ENCODE measurements at regions not wholly inside any gene's neighbourhood (a gene's known extent, or its start where the extent isn't known, plus 50 kb on each side); places are given as distances from the start of the nearest gene placed in this dataset.

GRCh38 chr2:117686699-117687098 lies 127.8 kb upstream of the DDX18 start (continued):
- TF ChIP-seq JUNB (IDR thresholded peaks at IDR 0.05; ENCODE audit: unreplicated experiment), result no peak
- no peak for TF ChIP-seq CREB1 (CRISPR knock-in tag; IDR thresholded peaks at IDR 0.05; ENCODE audit: low read depth)
- TF ChIP-seq CTCF (conservative IDR thresholded peaks at IDR 0.05; ENCODE audit: low read depth in 2 of 2), result no peak
- no peak for TF ChIP-seq EZH2 (IDR thresholded peaks at IDR 0.05; ENCODE audit: low read depth, unreplicated experiment)
- TF ChIP-seq ETS1 (IDR thresholded peaks at IDR 0.05), result no peak
- TF ChIP-seq NANOG (IDR thresholded peaks at IDR 0.05; ENCODE audit: borderline replicate concordance), result no peak
- TF ChIP-seq ZNF331 (CRISPR knock-in tag; IDR thresholded peaks at IDR 0.05; ENCODE audit: low read depth), result no peak
- no peak for TF ChIP-seq ZNF114 (CRISPR knock-in tag; IDR thresholded peaks at IDR 0.05)

- Mint-ChIP-seq H3K27me3 (ENCODE audit: insufficient read depth, low read depth, poor library complexity) (no peaks in the 10 kb centered on the region), H3K4me1 (peaks cover 15% of the 10 kb centered on the region), H3K36me3 (ENCODE audit: low read depth) (no peaks in the 10 kb centered on the region), H3K27ac (peak overlapping the region; percentile 42; the same call in 1 of the 2 replicates), H3K4me3 (no peak overlapping the region), H3K9me3 (no peaks in the 10 kb centered on the region)
- H3K4me3 ChIP-seq, result no peak overlapping the region
- H3K4me1 ChIP-seq (ENCODE audit: insufficient read depth), result peaks cover 12% of the 10 kb centered on the region
- peak overlapping the region; percentile 84 for H2AFZ ChIP-seq
- no peaks in the 10 kb centered on the region for H3K79me2 ChIP-seq (replicated peaks; ENCODE audit: insufficient read depth)
- DNase-seq (ENCODE audit: low spot score), result no peak
- no peak; the same call in 2 of the 3 replicates for ATAC-seq
- no peaks in the 10 kb centered on the region for H3K36me3 ChIP-seq (ENCODE audit: insufficient read depth)
- no peaks in the 10 kb centered on the region for H3K27me3 ChIP-seq (ENCODE audit: insufficient read depth)
- H4K20me1 ChIP-seq (replicated peaks; ENCODE audit: insufficient read depth), result no peaks in the 10 kb centered on the region
- no peak overlapping the region for H3K27ac ChIP-seq (ENCODE audit: low read depth)
- H3K9me2 ChIP-seq (ENCODE audit: insufficient read depth), result peaks cover 3% of the 10 kb centered on the region; the same call in 1 of the 2 replicates
- no peaks in the 10 kb centered on the region for H3F3A ChIP-seq (replicated peaks; ENCODE audit: low read depth)
- H3K4me2 ChIP-seq, result no peak overlapping the region
- no peak for TF ChIP-seq ZNF114 (CRISPR knock-in tag; IDR thresholded peaks at IDR 0.05)
- no peak for TF ChIP-seq REST (IDR thresholded peaks at IDR 0.05; ENCODE audit: unreplicated experiment)
- no peak for TF ChIP-seq CTCF (conservative IDR thresholded peaks at IDR 0.05; ENCODE audit: low read depth in 2 of 2)
- TF ChIP-seq JUNB (IDR thresholded peaks at IDR 0.05; ENCODE audit: unreplicated experiment), result no peak
- no peak for TF ChIP-seq EZH2phosphoT487 (IDR thresholded peaks at IDR 0.05; ENCODE audit: unreplicated experiment)
Observed at GRCh38 chr2:117691595-117691994, 122.9 kb upstream of the DDX18 start.
